ENCODE measurements at regions not wholly inside any gene's neighbourhood (a gene's known extent, or its start where the extent isn't known, plus 50 kb on each side); places are given as distances from the start of the nearest gene placed in this dataset.

DNA sequence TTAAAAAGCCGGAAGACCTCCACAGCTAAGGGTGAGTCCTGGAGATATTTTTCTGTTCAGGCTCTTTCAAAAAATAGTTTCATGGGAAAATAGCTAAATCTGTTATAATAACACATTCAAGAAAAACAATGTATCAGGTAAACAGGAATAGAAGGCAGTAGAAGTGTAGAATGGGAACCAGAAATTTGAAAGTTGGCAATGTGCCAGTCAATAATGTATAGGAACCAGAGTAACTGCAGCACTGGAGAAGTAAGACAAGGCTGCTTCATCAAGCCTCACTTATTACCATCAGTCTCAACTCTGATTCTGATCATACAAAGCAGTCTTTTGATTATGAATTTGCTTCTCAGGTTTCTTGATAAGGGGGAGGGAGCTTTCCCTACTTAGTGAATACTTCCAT lies 81.4 kb upstream of the VRK2 start:
- no peak for DNase-seq (ENCODE audit: low read depth)
- no peak for TF ChIP-seq CTCF (IDR thresholded peaks at IDR 0.05; ENCODE audit: control insufficient read depth, extremely low read depth, insufficient read depth)
- no peak overlapping the region for H3K4me3 ChIP-seq (ENCODE audit: low read depth, low read length)

GRCh38 chr2:57965961-57966360 lies 80.6 kb upstream of the VRK2 start:
- no peak for DNase-seq (ENCODE audit: low read depth)
- no peak overlapping the region for H3K4me3 ChIP-seq (ENCODE audit: low read depth, low read length)
- no peak for TF ChIP-seq CTCF (IDR thresholded peaks at IDR 0.05; ENCODE audit: control insufficient read depth, extremely low read depth, insufficient read depth)

DNA sequence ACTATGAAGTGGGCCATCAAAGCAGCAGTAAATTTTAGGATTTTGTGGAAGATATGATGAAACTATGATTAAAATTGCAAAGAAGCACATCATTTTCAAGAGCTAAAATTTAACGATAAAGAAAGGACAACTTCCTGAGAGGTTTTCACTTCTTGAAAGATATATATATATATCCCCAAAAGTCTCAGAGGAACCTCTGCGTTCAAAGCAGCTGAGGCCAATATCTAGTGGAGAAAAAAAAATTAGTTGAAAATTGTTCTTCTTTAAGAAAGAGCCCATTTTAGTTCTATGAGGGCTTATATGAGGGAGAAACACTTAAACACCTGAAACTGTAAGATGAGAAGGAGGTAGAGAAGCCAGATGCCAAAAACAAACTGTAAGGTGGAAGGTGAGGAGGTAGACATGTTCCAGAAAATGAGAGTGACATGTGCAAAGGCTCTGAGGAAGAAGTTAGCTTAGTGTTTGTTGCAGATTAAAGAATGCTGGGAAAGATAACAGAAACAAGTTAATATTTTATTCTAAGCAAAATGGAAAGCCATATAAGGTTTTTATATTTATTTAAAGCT lies 72.9 kb upstream of the VRK2 start:
- no peak for DNase-seq (ENCODE audit: low read depth)
- TF ChIP-seq CTCF (IDR thresholded peaks at IDR 0.05; ENCODE audit: control insufficient read depth, extremely low read depth, insufficient read depth): no peak
- no peak overlapping the region for H3K4me3 ChIP-seq (ENCODE audit: low read depth, low read length)

DNA sequence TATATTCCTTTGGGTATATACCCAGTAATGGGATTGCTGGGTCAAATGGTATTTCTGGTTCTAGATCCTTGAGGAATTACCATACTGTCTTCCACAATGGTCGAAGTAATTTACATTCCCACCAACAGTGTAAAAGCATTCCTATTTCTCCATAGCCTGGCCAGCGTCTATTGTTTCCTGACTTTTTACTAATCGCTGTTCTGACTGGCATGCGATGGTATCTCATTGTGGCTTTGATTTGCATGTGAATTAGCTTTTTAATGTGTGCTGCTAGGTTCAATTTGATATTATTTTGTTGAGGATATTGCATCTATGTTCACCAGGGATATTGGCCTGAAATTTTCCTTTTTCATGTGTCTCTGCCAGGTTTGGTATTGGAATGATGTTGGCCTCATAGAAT lies 67.4 kb upstream of the VRK2 start:
- DNase-seq (ENCODE audit: low read depth): no peak
- no peak overlapping the region for H3K4me3 ChIP-seq (ENCODE audit: low read depth, low read length)
- no peak for TF ChIP-seq CTCF (IDR thresholded peaks at IDR 0.05; ENCODE audit: control insufficient read depth, extremely low read depth, insufficient read depth)

DNA sequence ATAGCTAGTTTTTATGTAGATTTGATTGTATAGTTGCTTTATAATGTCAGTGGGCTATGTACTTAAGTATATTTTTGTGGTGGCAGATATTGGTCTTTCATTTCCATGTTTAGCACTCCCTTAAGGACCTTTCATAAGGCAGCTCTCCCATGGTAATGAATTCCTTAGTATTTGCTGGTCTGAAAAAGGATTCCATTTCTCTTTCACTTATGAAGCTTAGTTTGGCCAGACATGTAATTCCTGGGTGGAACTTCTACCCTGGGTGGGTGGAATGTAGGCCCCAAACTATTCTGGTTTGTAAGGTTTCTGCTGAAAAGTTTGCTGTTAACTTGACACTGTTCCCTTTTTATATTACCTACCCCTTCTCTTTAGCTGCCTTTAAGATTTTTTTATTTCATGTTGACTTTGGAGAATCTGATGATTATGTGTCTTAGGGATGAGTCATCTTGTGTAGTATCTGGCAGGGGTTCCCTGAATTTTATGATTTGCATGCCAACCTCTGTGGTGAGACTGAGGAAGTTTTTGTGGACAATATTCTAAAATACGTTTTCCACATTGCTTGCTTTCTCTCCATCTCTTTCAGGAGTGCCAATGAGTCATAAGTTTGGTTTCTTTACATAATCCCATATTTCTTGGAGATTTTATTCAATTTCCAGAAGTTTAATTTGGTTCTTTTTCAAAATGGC lies 65.4 kb upstream of the VRK2 start:
- H3K4me3 ChIP-seq (ENCODE audit: low read depth, low read length): no peak overlapping the region
- TF ChIP-seq CTCF (IDR thresholded peaks at IDR 0.05; ENCODE audit: control insufficient read depth, extremely low read depth, insufficient read depth): no peak
- DNase-seq (ENCODE audit: low read depth): no peak

GRCh38 chr2:57987835-57988573 lies 58.6 kb upstream of the VRK2 start:
- no peak for TF ChIP-seq CTCF (IDR thresholded peaks at IDR 0.05; ENCODE audit: control insufficient read depth, extremely low read depth, insufficient read depth)
- DNase-seq (ENCODE audit: low read depth): no peak
- H3K4me3 ChIP-seq (ENCODE audit: low read depth, low read length): no peak overlapping the region
